Ramos (cell line): ENCODE measurements at regions not wholly inside any gene's neighbourhood (a gene's known extent, or its start where the extent isn't known, plus 50 kb on each side); places are given as distances from the start of the nearest gene placed in this dataset.
"Not testable (repeated sequence)": the region's sequence is repeated elsewhere in the genome, so short reads cannot be mapped to it uniquely, and the experiment has no call there.

Source experiments
- in situ Hi-C: fragments of 300-500 bp; cut with MboI; formaldehyde crosslinking; loops from one replicate; pipeline ENCODE4 v1.14.3; 2022; ENCODE audit warnings: low sequenced_read_pairs; ENCODE audit not compliant: unreplicated experiment

- in situ Hi-C loops: no loop called here
These were observed 175.8 kb upstream of the ATP2B1 start for GRCh38 chr12:89884416-89884898.

DNA sequence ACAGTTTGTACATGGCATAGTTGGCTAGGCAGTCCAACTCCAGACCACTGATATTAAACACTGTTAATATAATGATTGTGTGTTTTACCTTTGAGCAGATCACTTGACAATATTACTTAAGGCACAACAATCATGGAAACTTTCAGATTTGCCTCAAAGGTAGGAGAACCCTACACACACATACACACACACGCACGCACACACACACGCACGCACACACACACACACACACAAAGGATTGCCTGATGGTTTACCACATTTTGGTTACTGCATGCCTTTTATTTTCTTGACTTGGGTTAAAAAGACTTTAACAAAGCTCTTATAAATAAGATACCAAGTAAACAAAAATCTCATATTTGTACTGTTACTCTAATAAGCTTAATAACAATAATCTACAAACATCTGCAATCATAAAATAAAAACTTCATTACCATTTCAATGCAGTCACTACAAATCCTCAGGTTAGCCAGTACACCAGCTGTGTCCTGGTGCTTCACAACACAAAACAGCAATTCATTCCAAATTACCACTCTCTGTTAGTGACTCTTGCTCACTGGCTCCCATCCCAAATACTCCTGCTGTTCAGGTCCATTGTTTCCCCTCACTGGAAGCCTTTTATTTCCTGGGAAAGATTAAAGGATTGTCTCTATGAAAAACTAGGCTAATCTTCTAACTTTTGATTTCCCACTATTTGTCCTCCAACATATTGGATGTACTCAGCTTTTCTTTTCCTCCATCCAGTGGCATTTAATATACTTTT is 175.2 kb upstream of the ATP2B1 start:
- in situ Hi-C loops: no loop called here

- in situ Hi-C loops: no loop called here
These were observed 174.2 kb upstream of the ATP2B1 start for GRCh38 chr12:89882792-89883191.

DNA sequence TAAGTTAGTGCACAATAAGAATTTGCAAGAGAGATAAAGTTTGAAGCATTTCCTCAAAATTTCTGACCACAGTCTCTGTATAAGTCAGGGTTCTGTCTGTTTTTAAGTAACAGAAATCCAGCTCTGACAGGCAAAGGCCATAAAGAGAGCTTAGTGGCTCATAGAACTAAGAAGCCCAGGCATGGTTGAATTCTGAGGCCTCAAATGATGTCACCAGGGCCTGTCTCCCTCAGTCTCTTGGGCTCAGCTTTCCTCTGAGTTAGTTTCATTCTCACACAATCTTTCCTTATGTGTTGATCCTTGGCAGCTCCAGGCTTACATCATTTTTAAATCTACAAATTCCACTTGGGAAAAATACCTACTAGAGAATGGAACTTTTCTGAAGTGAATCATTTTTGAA is 173.4 kb upstream of the ATP2B1 start:
- in situ Hi-C loops: no loop called here

DNA sequence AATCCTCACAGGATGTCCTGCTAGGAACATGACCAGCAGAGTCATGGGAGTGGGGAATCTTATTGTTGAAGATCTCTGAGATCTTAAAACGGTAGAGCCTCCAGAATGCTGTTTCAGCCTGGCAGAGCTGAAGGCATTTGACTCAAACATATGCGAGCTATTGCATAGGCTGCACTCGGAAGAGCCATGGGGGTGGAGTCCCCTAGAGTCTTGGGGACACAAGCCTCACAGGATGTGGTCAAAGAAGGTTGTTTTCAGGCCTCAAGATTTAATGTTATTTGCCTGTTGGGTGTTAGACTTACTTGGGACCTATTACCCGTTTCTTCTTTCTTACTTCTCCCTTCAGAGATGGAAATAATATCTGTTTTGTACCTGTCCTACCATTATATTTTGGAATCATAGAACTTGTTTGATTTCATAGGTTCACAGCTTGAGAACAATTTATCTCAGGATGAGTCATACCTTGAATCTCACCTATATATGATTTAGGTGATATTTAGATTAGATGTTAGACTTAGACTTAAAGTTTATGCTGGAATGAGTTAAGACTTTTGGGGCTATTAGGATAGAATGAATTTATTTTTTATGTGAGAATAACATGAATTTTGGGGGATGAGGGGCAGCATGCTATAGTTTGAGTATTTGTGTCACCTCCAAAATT is 172.2 kb upstream of the ATP2B1 start:
- in situ Hi-C loops: no loop called here

- in situ Hi-C loops: no loop called here
These were observed 171.1 kb upstream of the ATP2B1 start for GRCh38 chr12:89879766-89880165.

GRCh38 chr12:89878950-89879349 is 170.3 kb upstream of the ATP2B1 start:
- in situ Hi-C loops: no loop called here

- in situ Hi-C loops: no loop called here
These were observed 169.7 kb upstream of the ATP2B1 start for GRCh38 chr12:89878327-89878726.

- in situ Hi-C loops: no loop called here
These were observed 169.0 kb upstream of the ATP2B1 start for GRCh38 chr12:89877671-89878070.

DNA sequence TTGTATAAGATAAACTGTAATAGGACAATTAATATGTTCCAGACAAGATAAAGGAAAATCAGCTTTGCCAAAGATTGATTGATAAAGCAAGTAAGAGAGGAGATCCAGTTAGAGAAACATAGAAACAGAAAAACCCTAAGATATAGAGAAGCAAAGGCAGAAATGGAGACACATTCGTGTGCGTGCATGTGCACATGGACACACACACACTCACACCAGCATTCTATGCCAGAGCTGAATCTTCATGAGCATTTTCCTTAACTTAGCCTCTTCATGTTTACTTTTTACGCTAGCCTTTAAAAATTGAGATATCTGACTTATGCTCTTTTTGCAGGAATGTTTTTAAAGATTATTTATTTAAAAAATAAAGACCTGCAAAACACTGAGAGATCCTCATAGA is 168.5 kb upstream of the ATP2B1 start:
- in situ Hi-C loops: no loop called here

GRCh38 chr12:89875809-89876208 is 167.2 kb upstream of the ATP2B1 start:
- in situ Hi-C loops: no loop called here

GRCh38 chr12:89875225-89875624 is 166.6 kb upstream of the ATP2B1 start:
- in situ Hi-C loops: no loop called here

GRCh38 chr12:89874146-89874545 is 165.5 kb upstream of the ATP2B1 start:
- in situ Hi-C loops: no loop called here

DNA sequence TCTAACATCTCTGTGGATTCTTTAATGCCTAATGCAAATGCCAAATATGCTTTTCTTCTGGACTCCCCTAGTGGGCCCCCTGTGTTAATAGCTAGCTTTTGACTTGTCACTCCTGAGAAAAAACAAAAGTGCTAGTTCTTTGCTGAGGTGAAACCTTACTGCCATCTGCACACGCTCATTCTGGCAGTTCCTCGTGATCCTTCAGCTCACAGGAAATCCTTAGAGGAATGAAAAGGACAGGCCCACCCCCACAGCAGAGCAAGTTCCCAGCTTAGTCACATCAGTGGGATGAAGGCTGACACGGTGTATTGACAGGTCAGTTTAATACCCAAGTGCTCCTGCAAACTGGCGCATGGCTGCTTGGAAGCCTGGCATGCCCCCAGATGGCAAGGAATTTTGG is 165.1 kb upstream of the ATP2B1 start:
- in situ Hi-C loops: no loop called here

DNA sequence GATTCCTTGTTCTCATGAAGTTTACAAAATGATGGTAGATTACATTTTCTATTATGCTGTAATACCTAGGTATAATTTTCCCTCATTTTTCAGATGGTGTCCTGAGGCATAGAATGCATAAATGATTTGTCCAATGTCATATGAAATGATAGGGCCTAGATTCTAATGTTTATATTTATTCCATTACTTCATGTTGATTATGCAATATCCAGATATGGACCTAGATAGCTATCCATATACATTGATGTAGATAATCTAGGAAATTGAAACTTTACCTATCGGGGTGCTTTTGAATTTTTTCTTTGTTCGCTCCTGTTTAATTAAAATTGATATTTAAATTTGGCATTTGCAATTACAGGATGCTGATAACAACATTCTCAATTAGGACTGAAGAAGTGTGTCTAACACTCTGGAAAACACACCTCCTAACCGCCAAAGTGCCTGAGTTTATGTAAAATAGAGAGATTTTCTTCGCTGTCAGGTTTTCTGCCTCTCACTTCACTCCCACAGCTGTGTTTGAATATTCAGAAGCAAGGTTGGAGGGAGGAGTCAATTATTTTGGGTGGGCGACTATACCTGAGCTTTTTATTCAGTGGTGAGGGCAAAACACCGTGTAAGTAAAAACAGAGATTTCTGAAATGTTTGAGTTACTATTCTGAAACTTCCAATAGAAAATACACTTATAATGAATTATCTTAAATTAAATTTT is 164.4 kb upstream of the ATP2B1 start:
- in situ Hi-C loops: no loop called here

GRCh38 chr12:89870413-89871184 is 162.0 kb upstream of the ATP2B1 start:
- in situ Hi-C loops: no loop called here

- in situ Hi-C loops: not testable (repeated sequence)
These were observed 159.0 kb upstream of the ATP2B1 start for GRCh38 chr12:89867611-89868010.

GRCh38 chr12:89864411-89864810 is 155.8 kb upstream of the ATP2B1 start:
- in situ Hi-C loops: no loop called here

DNA sequence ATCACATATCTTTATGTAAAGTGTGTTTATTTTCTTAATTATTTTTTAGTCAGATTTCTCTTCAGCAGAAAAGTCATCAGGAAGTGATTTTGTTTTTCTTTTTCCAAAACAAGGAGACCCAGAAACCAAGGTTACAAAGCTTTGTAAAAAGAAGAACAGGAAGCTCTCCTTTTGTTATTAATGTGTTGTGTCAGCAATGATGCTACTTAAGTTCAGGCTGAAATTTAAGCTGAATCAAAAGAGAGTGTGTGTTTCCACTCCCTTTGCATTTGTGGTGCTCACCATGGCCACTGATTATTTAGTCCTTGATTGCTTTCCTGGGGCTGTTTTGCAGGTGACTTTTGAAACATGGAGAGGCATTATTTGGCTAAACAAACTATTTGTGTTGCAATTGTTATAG is 155.3 kb upstream of the ATP2B1 start:
- in situ Hi-C loops: no loop called here

GRCh38 chr12:89863493-89863938 is 154.9 kb upstream of the ATP2B1 start:
- in situ Hi-C loops: no loop called here
